ENCODE measurements at regions not wholly inside any gene's neighbourhood (a gene's known extent, or its start where the extent isn't known, plus 50 kb on each side); places are given as distances from the start of the nearest gene placed in this dataset.

GRCh38 chr2:162963156-162963555 is 124.6 kb upstream of the KCNH7 start:
- H3K4me3 ChIP-seq (ENCODE audit: low read length): no peak overlapping the region
- no peaks in the 10 kb centered on the region for H3K9me3 ChIP-seq (ENCODE audit: insufficient read depth, low read length)
- no peaks in the 10 kb centered on the region for H3K27me3 ChIP-seq (ENCODE audit: low read depth, low read length)
- TF ChIP-seq CTCF (IDR thresholded peaks at IDR 0.05; ENCODE audit: low read depth, low read length): no peak
- TF ChIP-seq EZH2phosphoT487 (IDR thresholded peaks at IDR 0.05; ENCODE audit: low read depth): no peak
- H3K4me1 ChIP-seq (ENCODE audit: low read length): no peaks in the 10 kb centered on the region
- no peak overlapping the region for H3K27ac ChIP-seq (ENCODE audit: low read length)
- H3K36me3 ChIP-seq (replicated peaks; ENCODE audit: low read depth, low read length): no peaks in the 10 kb centered on the region
- no peaks in the 10 kb centered on the region for H3K79me2 ChIP-seq (ENCODE audit: low read length)
- H4K20me1 ChIP-seq (ENCODE audit: insufficient read depth, low read length): no peaks in the 10 kb centered on the region
- no peak overlapping the region for H2AFZ ChIP-seq (ENCODE audit: low read depth, low read length)
- H3K9ac ChIP-seq (ENCODE audit: low read length): no peak overlapping the region
- H3K4me2 ChIP-seq (ENCODE audit: low read length): no peak overlapping the region

- Histone ChIP-seq H3K9ac (ENCODE audit: low read length) (no peak overlapping the region), H3K27me3 (ENCODE audit: low read depth, low read length) (no peaks in the 10 kb centered on the region), H3K79me2 (ENCODE audit: low read length) (no peaks in the 10 kb centered on the region), H3K4me2 (ENCODE audit: low read length) (no peak overlapping the region), H3K27ac (ENCODE audit: low read length) (no peak overlapping the region), H3K4me3 (ENCODE audit: low read length) (no peak overlapping the region), H3K4me1 (ENCODE audit: low read length) (no peaks in the 10 kb centered on the region), H3K9me3 (ENCODE audit: insufficient read depth, low read length) (no peaks in the 10 kb centered on the region), H4K20me1 (ENCODE audit: insufficient read depth, low read length) (no peaks in the 10 kb centered on the region), H3K36me3 (replicated peaks; ENCODE audit: low read depth, low read length) (no peaks in the 10 kb centered on the region), H2AFZ (ENCODE audit: low read depth, low read length) (no peak overlapping the region)
- TF ChIP-seq CTCF (IDR thresholded peaks at IDR 0.05; ENCODE audit: low read depth, low read length) (no peak), EZH2phosphoT487 (IDR thresholded peaks at IDR 0.05; ENCODE audit: low read depth) (no peak)
Observed at GRCh38 chr2:162945785-162946184, 107.2 kb upstream of the KCNH7 start.

- no peaks in the 10 kb centered on the region for H4K20me1 ChIP-seq (ENCODE audit: insufficient read depth, low read length)
Observed at GRCh38 chr2:162938387-162938786, 99.8 kb upstream of the KCNH7 start.

GRCh38 chr2:162934191-162934590 is 95.6 kb upstream of the KCNH7 start:
- TF ChIP-seq CTCF (IDR thresholded peaks at IDR 0.05; ENCODE audit: low read depth, low read length) (no peak), EZH2phosphoT487 (IDR thresholded peaks at IDR 0.05; ENCODE audit: low read depth) (no peak)
- H3K9ac ChIP-seq (ENCODE audit: low read length): no peak overlapping the region
- no peak overlapping the region for H3K4me3 ChIP-seq (ENCODE audit: low read length)
- H3K9me3 ChIP-seq (ENCODE audit: insufficient read depth, low read length): no peaks in the 10 kb centered on the region
- no peak overlapping the region for H2AFZ ChIP-seq (ENCODE audit: low read depth, low read length)
- no peaks in the 10 kb centered on the region for H4K20me1 ChIP-seq (ENCODE audit: insufficient read depth, low read length)
- H3K27ac ChIP-seq (ENCODE audit: low read length): no peak overlapping the region
- H3K4me2 ChIP-seq (ENCODE audit: low read length): no peak overlapping the region
- H3K79me2 ChIP-seq (ENCODE audit: low read length): no peaks in the 10 kb centered on the region
- H3K36me3 ChIP-seq (replicated peaks; ENCODE audit: low read depth, low read length): no peaks in the 10 kb centered on the region
- no peaks in the 10 kb centered on the region for H3K4me1 ChIP-seq (ENCODE audit: low read length)
- no peaks in the 10 kb centered on the region for H3K27me3 ChIP-seq (ENCODE audit: low read depth, low read length)

More at GRCh38 chr2:162938387-162938786, 99.8 kb upstream of the KCNH7 start:
- no peak overlapping the region for H3K27ac ChIP-seq (ENCODE audit: low read length)
- TF ChIP-seq EZH2phosphoT487 (IDR thresholded peaks at IDR 0.05; ENCODE audit: low read depth): no peak
- no peak for TF ChIP-seq CTCF (IDR thresholded peaks at IDR 0.05; ENCODE audit: low read depth, low read length)
- no peak overlapping the region for H2AFZ ChIP-seq (ENCODE audit: low read depth, low read length)
- no peaks in the 10 kb centered on the region for H3K9me3 ChIP-seq (ENCODE audit: insufficient read depth, low read length)
- no peak overlapping the region for H3K4me3 ChIP-seq (ENCODE audit: low read length)
- H3K4me1 ChIP-seq (ENCODE audit: low read length): no peaks in the 10 kb centered on the region
- H3K27me3 ChIP-seq (ENCODE audit: low read depth, low read length): no peaks in the 10 kb centered on the region
- no peak overlapping the region for H3K9ac ChIP-seq (ENCODE audit: low read length)
- no peaks in the 10 kb centered on the region for H3K79me2 ChIP-seq (ENCODE audit: low read length)
- no peak overlapping the region for H3K4me2 ChIP-seq (ENCODE audit: low read length)
- H3K36me3 ChIP-seq (replicated peaks; ENCODE audit: low read depth, low read length): no peaks in the 10 kb centered on the region

Measured in OCI-LY3 (cell line).